ENCODE measurements at regions not wholly inside any gene's neighbourhood (a gene's known extent, or its start where the extent isn't known, plus 50 kb on each side); places are given as distances from the start of the nearest gene placed in this dataset.

- no peak for TF ChIP-seq REST (IDR thresholded peaks at IDR 0.05; ENCODE audit: borderline replicate concordance)
- no peak for TF ChIP-seq REST (CRISPR knock-in tag; IDR thresholded peaks at IDR 0.05; ENCODE audit: low read depth)
- peak; percentile 44 for TF ChIP-seq ARID1B (IDR thresholded peaks at IDR 0.05)
- TF ChIP-seq KDM5B (IDR thresholded peaks at IDR 0.05; ENCODE audit: insufficient replicate concordance, low read depth, low read length): no peak
- no peak for TF ChIP-seq POLR2B (IDR thresholded peaks at IDR 0.05; ENCODE audit: low read depth, partially characterized antibody)
- TF ChIP-seq GMEB1 (CRISPR knock-in tag; IDR thresholded peaks at IDR 0.05): no peak
- no peak for TF ChIP-seq ZNF668 (CRISPR knock-in tag; IDR thresholded peaks at IDR 0.05)
- no peak for TF ChIP-seq ZNF77 (CRISPR knock-in tag; IDR thresholded peaks at IDR 0.05)
- TF ChIP-seq KAT7 (CRISPR knock-in tag; IDR thresholded peaks at IDR 0.05; ENCODE audit: borderline replicate concordance): no peak
- TF ChIP-seq CHD4 (IDR thresholded peaks at IDR 0.05; ENCODE audit: insufficient read depth, insufficient replicate concordance, low read depth, low read length, poor library complexity, severe bottlenecking): no peak
- TF ChIP-seq ZBTB34 (CRISPR knock-in tag; IDR thresholded peaks at IDR 0.05): no peak
- TF ChIP-seq ZNF717 (CRISPR knock-in tag; IDR thresholded peaks at IDR 0.05): no peak
- TF ChIP-seq SMAD1 (IDR thresholded peaks at IDR 0.05; ENCODE audit: low read depth, low read length, partially characterized antibody): no peak
- no peak for TF ChIP-seq TRIM28 (IDR thresholded peaks at IDR 0.05)
- no peak for TF ChIP-seq CSDE1 (IDR thresholded peaks at IDR 0.05)
- peak; percentile 58; the same call in 1 of the 2 replicates for TF ChIP-seq SMAD4 (CRISPR knock-in tag; conservative IDR thresholded peaks at IDR 0.05)
- no peak for TF ChIP-seq CHD1 (IDR thresholded peaks at IDR 0.05; ENCODE audit: low read length)
These were observed 85.3 kb downstream of the CD164 start (continued) for GRCh38 chr6:109296971-109297372.

Data from K562 (cell line).